GM18517 (cell line): ENCODE measurements at regions not wholly inside any gene's neighbourhood (a gene's known extent, or its start where the extent isn't known, plus 50 kb on each side); places are given as distances from the start of the nearest gene placed in this dataset.
A peak's percentile ranks its signal among the peaks of the same experiment; 100 is the strongest.

Experiments used
- ATAC-seq: cut with Tn5 transposase; IDR thresholded peaks from one replicate; pipeline ENCODE4 v1.9.1; 2021; ENCODE audit warnings: mild to moderate bottlenecking, moderate library complexity; ENCODE audit not compliant: unreplicated experiment

DNA sequence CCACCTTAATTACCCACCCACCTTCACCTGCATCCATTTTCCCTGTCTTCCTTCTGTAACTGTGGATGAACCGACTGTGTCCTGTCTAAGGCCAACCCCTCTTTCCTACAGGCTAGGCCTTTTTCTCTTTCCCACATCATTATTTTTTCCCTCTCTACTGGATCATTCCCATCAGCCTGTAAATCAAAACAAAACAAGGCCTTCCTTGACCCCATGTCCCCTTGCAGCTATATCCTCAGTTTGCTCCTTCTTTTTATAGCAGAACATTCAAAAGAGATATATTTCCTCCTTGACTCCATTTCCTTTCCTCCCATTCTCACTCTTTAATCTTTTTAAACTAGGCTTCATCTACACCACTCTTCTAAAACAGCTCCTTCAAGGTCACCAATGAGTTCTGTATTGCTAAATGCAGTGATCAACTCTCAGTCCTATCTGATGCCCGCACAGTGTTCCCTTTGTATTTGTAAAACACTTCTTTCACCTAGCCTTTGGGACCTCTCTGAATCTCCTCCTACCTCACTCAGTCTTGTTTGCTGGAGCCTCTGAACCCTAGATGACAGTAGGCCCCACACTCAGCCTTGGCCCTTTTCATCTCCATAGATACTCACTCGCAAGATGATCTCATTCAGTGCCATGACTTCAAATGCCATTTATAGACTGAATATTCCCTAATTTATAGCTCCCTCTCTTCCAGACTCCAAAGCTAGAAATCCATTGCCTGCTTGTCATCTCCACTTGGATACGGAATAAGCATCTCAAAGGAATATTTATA, 55.7 kb downstream of the CXCR4 start:
- ATAC-seq, result no peak

DNA sequence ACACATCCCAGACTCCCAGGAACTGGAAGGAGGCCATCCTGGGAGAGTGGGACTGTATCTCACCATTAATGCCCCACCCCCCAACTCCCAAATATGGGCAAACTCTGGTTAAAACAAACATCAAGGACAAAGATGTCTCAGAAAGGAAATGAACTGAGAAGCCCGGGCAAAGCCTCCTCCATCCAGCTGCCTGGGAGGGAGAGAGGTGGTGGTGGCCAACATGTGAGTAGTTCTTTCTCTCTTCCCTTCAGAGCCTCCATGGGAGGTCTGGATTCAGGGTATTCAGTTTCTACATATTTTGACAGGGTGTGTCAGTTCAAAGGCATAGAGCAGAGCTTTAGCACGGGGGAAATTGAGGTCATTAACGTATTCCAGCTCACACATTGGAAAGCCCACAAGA, 57.5 kb downstream of the CXCR4 start:
- ATAC-seq, result no peak

DNA sequence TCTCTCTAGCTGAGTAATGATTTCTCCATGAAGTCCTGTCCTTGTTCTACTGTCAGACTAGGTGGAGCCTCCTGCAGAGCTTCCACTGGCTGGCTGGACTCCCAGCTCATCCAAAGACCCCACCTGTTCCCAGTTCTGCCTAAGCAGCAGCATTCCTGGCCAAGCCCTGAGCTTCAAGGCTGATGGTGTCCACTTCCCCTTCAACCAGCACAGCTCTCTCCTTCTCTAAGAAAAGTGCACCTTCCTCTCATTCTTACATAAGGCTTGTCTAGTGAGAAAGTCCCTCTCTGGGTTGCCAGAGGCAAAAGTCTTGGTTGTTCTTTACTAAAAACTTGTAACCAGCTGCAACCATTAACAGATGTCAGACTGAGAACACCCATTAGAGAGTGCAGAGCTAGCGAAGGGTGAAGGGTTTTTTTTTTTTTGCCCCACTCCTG, 58.9 kb downstream of the CXCR4 start:
- peak; percentile 44 for ATAC-seq

DNA sequence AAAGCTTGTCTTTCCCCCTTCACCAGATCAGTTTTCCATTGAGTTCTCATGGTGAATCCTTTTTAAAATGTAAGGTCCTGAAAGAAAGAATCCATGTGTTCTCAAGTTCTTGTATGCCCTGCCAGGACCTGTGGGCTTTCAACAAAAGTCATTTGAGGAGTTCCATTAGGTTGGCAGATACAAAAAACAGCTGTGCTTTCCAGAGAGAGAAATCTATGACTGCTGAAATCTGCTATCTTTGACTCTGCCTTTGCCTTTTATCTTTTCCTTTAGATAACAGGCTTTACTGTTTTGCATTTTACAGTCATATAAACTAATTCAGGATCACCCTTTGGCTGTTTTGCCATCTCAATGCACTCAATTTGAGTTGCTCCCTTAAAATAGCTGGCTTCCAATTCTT, 59.7 kb downstream of the CXCR4 start:
- no peak for ATAC-seq

DNA sequence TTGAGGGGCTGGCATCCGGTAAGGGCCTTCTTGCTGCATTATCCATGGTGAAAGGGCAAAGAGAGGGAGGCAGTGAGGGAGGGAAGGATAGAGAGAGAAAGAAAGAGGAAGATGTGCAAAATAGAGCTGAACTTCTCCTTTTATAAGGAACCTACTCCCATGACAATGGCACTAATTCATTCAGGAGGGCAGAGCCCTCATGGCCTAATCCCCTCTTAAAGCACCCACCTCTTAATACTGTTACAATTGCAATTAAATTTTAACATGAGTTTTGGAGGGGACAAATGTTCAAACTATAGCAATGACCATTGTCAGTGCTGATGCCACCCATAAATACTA, 60.2 kb downstream of the CXCR4 start:
- ATAC-seq, result no peak

GRCh38 chr2:136057023-136057801, 60.7 kb downstream of the CXCR4 start:
- ATAC-seq, result peak; percentile 45

DNA sequence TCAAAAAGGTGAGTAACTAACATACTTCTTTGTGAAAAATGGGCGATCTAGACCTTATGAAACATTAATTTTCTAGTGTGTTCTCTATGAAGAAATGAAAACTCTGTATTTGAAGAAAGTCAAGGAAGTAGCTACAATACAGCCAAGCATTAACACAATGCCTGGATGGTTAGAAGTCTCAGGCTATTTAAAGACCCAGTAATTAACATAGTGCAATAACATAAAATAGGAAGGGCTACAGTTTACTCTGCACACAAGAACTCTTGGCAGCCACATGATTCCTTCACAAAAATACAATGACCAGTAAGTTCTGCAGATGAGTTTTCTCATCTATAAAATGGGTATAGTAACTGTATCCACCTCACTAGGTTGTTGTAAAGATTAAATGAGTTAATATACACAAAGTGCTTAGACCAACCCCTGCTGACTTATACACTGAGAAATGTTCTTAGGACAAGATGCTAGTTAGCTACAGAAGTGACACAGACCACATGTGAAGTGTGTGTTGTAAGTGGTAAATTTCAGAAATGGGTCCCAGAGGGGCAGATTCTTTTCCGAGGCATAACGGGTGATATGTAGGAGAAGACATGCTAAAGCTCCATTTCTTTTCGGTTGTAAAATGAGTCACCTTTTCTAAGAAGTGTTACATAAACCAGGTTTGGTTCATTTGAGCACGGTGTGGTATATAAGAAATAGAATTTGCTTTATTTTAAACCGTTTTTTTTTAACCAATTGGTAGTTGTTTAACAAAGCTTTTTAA, 61.8 kb downstream of the CXCR4 start:
- peak; percentile 27 for ATAC-seq

- ATAC-seq, result no peak
Measured at GRCh38 chr2:136054856-136055255, 63.1 kb downstream of the CXCR4 start.

DNA sequence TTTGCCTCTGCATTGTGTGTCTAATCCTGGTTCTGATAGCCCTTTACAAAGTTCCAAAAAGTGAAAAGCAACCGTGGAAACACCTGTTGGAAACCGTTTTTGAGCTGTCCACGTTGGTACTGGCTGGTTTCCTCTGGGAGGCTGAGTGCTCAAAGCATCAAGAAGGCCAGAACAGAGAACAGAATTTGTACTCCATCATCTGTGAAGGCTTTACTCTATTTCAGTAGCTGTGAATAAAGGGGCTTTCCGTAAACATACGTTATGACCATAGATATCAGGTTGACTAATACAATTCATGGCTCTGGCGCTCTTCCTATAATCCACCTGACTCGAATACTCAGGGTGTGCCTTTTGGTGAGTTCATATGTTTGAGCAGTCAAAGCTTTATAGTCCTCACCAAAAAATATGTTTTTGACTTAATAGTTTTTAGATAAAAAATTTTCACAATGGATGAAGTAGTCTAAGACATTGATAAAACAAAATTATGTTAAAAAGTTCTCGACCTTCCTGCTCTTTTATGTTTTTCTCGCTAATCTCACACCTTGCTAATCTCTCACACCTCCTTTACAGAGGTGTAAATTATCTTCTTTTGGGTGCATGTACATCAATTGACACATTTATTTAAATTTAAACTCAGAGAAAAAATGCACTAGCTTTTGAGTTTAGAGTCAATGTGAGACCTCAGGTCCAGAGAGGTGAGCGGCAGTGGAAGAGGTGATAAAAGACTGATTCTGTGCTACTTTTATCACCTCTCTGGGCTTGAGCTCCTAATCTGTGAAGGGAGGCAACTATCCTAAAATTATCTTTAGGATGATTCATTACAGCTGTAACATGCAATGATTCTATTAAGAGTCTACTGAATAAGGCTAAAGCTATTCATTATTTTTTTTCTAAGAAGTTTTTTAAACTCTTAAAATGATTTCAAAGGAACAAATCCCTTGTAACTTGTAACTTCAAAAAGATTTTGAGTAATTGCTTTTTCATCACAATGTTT, 65.3 kb downstream of the CXCR4 start:
- peak; percentile 39 for ATAC-seq

- ATAC-seq, result no peak
Measured at GRCh38 chr2:136051725-136052048, 66.3 kb upstream of the DARS1 start.

DNA sequence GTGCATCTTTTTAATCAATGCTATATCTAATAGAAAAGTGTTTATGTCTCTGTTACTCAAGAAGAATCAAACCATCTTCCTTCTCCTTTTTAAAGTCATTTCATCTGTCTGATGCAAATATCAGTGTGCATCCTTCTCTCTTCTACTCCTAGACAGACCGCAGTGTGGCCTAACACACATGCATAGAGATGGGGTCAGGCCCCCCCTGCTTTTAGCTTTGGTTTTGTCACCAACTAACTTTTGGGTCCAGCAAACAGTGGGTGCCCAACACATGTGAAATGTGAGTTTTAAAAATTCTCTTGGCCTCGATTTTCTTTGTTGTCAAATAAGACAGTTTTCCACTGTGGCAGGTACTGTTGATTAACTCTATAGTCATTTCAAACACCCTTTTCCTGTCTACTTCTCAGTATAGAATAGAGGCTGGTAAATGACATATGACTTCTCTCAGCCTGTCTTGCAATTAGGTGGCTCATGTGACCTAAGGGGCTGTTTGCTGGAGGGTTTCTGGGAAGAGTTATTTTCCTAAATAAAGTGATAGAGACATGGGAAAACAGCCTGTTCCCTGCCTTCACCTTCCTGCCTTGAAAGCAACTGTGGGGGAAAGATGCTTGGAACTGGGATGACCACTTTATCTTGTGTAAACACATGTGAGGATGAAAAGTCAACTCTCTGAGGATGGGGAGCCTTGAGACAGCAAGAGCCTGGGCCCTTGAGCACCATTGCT, 65.7 kb upstream of the DARS1 start:
- ATAC-seq, result no peak

GRCh38 chr2:136049991-136050920, 64.8 kb upstream of the DARS1 start:
- ATAC-seq, result no peak

DNA sequence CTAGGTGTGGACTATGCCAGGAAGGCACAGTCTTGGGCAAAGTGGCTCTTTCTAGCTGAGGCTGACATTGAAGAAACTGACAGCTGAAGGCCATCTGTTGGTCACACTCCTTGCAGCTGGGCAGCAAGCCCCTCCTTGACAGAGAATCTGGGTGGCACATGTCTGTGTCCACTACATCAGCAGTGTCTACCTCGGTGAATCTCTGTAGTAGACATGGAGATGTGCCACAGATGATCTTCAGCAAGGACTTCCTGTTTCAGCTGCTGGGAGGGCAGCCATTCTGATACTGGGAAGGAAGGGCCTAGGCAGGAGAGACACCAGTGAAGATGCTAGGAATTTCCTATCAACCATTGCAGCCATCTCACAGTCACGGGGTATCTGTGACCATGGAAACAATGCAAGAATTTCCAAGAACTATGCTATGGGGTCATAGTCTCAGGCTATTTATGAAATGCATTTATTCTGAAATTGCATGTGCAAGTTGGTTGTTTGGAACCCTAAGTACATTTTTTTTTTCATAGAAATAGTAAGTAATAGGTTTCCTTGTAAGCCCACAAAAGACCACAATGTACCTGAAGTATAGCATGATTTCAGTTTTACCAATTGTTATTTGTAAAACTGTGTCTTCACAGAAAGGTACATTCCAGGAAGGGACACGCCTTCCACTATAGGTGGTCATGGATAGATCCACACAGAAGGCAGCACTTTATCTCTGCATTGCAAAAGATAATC, 63.8 kb upstream of the DARS1 start:
- no peak for ATAC-seq

DNA sequence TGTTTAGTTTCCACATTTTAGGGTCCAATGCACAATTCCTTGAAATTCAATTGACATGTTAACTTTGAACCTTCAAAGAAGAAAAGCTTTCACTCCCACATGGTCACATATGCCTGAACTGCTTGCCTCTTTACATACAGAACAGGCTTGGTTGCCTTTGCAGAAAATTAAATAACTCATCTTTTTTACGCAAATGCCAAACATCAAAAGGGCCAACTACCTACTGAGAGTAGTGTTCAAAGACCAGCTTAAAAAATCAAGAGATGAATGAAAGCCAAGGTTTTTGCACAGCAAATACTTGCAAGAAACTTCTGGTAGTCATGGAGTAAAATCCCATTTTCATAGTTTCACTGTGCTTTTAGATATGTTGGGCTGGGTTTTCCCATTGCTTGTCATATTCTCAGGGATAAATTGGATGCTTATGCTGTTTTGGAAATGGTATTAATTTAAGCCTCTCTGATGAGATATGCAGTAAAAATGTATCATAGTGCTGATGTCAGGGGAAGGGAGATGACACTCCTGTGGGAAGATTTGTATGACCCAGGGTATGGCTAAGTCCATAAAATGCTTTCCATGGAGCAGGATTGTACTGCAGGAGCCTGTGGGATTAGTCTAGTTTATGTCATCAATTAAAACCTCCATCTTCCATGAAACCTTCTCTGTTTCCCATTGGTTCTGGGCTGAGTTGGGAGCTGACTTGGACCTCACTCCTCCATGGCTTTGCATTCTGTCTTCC, 60.6 kb upstream of the DARS1 start:
- no peak for ATAC-seq

GRCh38 chr2:136045344-136045743, 59.9 kb upstream of the DARS1 start:
- no peak for ATAC-seq
